ENCODE measurements at regions not wholly inside any gene's neighbourhood (a gene's known extent, or its start where the extent isn't known, plus 50 kb on each side); places are given as distances from the start of the nearest gene placed in this dataset.

- Histone ChIP-seq H3K36me3 (ENCODE audit: control insufficient read depth in 3 of 3, insufficient read depth in 3 of 3, low read length in 3 of 3) (no peaks in the 10 kb centered on the region), H3K27me3 (ENCODE audit: control insufficient read depth in 3 of 3, insufficient read depth in 3 of 3, low read length in 3 of 3) (peaks cover 10 to 25% (median 16%) of the 10 kb centered on the region in 3 donors), H3K4me3 (ENCODE audit: low read length in 3 of 3) (no peak overlapping the region), H3K4me1 (ENCODE audit: control insufficient read depth in 3 of 3, insufficient read depth in 3 of 3, low read length in 3 of 3) (peaks cover 0 to 9% (median 0%) of the 10 kb centered on the region in 3 donors), H3K9ac (ENCODE audit: low read depth in 1 of 3, low read length in 3 of 3) (no peak overlapping the region), H3K9me3 (ENCODE audit: control insufficient read depth in 3 of 3, low read length in 3 of 3) (peaks cover 1 to 4% (median 3%) of the 10 kb centered on the region in 3 donors), H3K27ac (ENCODE audit: low read depth, low read length) (no peak overlapping the region)
Measured at GRCh38 chr11:70506986-70507385, 108.7 kb downstream of the CTTN start.

GRCh38 chr11:70507466-70508230 lies 109.3 kb downstream of the CTTN start:
- H3K4me1 ChIP-seq (ENCODE audit: control insufficient read depth in 3 of 3, insufficient read depth in 3 of 3, low read length in 3 of 3) = peaks cover 0 to 9% (median 0%) of the 10 kb centered on the region in 3 donors

GRCh38 chr11:70508231-70508480 lies 109.8 kb downstream of the CTTN start:
- peaks cover 0 to 9% (median 0%) of the 10 kb centered on the region in 3 donors for H3K4me1 ChIP-seq (ENCODE audit: control insufficient read depth in 3 of 3, insufficient read depth in 3 of 3, low read length in 3 of 3)
- H3K27ac ChIP-seq (ENCODE audit: low read depth, low read length) = no peak overlapping the region
- H3K27me3 ChIP-seq (ENCODE audit: control insufficient read depth in 3 of 3, insufficient read depth in 3 of 3, low read length in 3 of 3) = peaks cover 10 to 20% (median 16%) of the 10 kb centered on the region in 3 donors
- peaks cover 3 to 13% (median 4%) of the 10 kb centered on the region in 3 donors for H3K9me3 ChIP-seq (ENCODE audit: control insufficient read depth in 3 of 3, low read length in 3 of 3)
- no peak overlapping the region for H3K4me3 ChIP-seq (ENCODE audit: low read length in 3 of 3)
- H3K36me3 ChIP-seq (ENCODE audit: control insufficient read depth in 3 of 3, insufficient read depth in 3 of 3, low read length in 3 of 3) = no peaks in the 10 kb centered on the region
- no peak overlapping the region for H3K9ac ChIP-seq (ENCODE audit: low read depth in 1 of 3, low read length in 3 of 3)

More at GRCh38 chr11:70507466-70508230, 109.3 kb downstream of the CTTN start:
- peaks cover 3 to 8% (median 4%) of the 10 kb centered on the region in 3 donors for H3K9me3 ChIP-seq (ENCODE audit: control insufficient read depth in 3 of 3, low read length in 3 of 3)
- no peak overlapping the region for H3K4me3 ChIP-seq (ENCODE audit: low read length in 3 of 3)
- H3K36me3 ChIP-seq (ENCODE audit: control insufficient read depth in 3 of 3, insufficient read depth in 3 of 3, low read length in 3 of 3) = no peaks in the 10 kb centered on the region
- no peak overlapping the region for H3K27ac ChIP-seq (ENCODE audit: low read depth, low read length)
- H3K27me3 ChIP-seq (ENCODE audit: control insufficient read depth in 3 of 3, insufficient read depth in 3 of 3, low read length in 3 of 3) = peaks cover 10 to 20% (median 16%) of the 10 kb centered on the region in 3 donors
- no peak overlapping the region for H3K9ac ChIP-seq (ENCODE audit: low read depth in 1 of 3, low read length in 3 of 3)

DNA sequence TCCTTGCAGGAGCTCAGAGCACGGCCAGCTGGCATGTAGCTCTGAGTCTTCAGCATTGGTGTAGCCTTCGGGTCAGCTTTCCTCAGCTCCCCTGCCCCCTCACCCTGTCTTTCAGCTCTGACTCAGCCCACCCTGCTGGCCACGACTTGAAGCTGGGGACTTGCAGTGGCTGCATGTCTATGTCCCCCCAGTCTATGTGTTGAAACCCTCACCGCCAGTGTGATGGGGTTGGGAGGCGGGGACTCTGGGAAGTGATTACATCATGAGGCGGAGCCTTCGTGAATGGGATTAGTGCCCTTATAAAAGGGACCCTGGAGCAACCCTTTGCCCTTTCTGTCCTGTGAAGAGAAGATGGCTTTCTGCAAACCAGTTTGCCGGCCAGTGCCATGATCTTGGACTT lies 111.1 kb downstream of the CTTN start:
- H3K4me1 ChIP-seq (ENCODE audit: control insufficient read depth in 3 of 3, insufficient read depth in 3 of 3, low read length in 3 of 3) = peaks cover 0 to 9% (median 0%) of the 10 kb centered on the region in 3 donors
- no peak overlapping the region for H3K4me3 ChIP-seq (ENCODE audit: low read length in 3 of 3)
- no peaks in the 10 kb centered on the region for H3K36me3 ChIP-seq (ENCODE audit: control insufficient read depth in 3 of 3, insufficient read depth in 3 of 3, low read length in 3 of 3)
- H3K9ac ChIP-seq (ENCODE audit: low read depth in 1 of 3, low read length in 3 of 3) = no peak overlapping the region
- H3K27ac ChIP-seq (ENCODE audit: low read depth, low read length) = no peak overlapping the region
- peaks cover 3 to 16% (median 4%) of the 10 kb centered on the region in 3 donors for H3K9me3 ChIP-seq (ENCODE audit: control insufficient read depth in 3 of 3, low read length in 3 of 3)
- H3K27me3 ChIP-seq (ENCODE audit: control insufficient read depth in 3 of 3, insufficient read depth in 3 of 3, low read length in 3 of 3) = peaks cover 6 to 20% (median 10%) of the 10 kb centered on the region in 3 donors

- Histone ChIP-seq H3K27ac (ENCODE audit: low read depth, low read length) (no peak overlapping the region), H3K4me1 (ENCODE audit: control insufficient read depth in 3 of 3, insufficient read depth in 3 of 3, low read length in 3 of 3) (peaks cover 0 to 6% (median 0%) of the 10 kb centered on the region in 3 donors), H3K9me3 (ENCODE audit: control insufficient read depth in 3 of 3, low read length in 3 of 3) (peaks cover 3 to 16% (median 4%) of the 10 kb centered on the region in 3 donors)
Measured at GRCh38 chr11:70510106-70510505, 111.8 kb downstream of the CTTN start.

DNA sequence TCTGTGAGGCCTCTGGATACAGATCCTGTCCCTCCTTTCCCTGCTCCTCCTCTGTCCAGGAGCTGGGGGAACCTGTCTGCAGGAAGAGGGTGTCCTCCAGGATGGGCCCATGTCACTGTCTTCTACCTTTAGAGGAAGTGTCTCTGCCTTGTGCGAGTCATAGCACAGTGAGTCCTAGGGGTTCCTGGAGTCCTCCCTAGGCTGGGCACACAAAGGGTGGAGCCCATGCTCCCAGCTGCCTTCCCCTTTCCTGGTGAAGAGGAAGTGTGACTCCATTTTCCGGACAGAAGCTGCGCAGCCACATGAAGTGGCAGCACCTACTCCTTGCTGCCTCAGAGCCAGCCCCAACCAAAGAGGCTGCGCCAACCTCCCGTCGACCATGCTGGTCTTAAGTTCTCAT lies 112.2 kb downstream of the CTTN start:
- H3K9ac ChIP-seq (ENCODE audit: low read depth in 1 of 3, low read length in 3 of 3) = no peak overlapping the region
- no peak overlapping the region for H3K4me3 ChIP-seq (ENCODE audit: low read length in 3 of 3)
- H3K27me3 ChIP-seq (ENCODE audit: control insufficient read depth in 3 of 3, insufficient read depth in 3 of 3, low read length in 3 of 3) = peaks cover 4 to 17% (median 10%) of the 10 kb centered on the region in 3 donors
- H3K36me3 ChIP-seq (ENCODE audit: control insufficient read depth in 3 of 3, insufficient read depth in 3 of 3, low read length in 3 of 3) = no peaks in the 10 kb centered on the region
- H3K4me1 ChIP-seq (ENCODE audit: control insufficient read depth in 3 of 3, insufficient read depth in 3 of 3, low read length in 3 of 3) = peaks cover 0 to 6% (median 0%) of the 10 kb centered on the region in 3 donors
- H3K9me3 ChIP-seq (ENCODE audit: control insufficient read depth in 3 of 3, low read length in 3 of 3) = peaks cover 3 to 16% (median 4%) of the 10 kb centered on the region in 3 donors
- no peak overlapping the region for H3K27ac ChIP-seq (ENCODE audit: low read depth, low read length)

More at GRCh38 chr11:70510106-70510505, 111.8 kb downstream of the CTTN start:
- H3K9ac ChIP-seq (ENCODE audit: low read depth in 1 of 3, low read length in 3 of 3) = no peak overlapping the region
- H3K36me3 ChIP-seq (ENCODE audit: control insufficient read depth in 3 of 3, insufficient read depth in 3 of 3, low read length in 3 of 3) = no peaks in the 10 kb centered on the region
- no peak overlapping the region for H3K4me3 ChIP-seq (ENCODE audit: low read length in 3 of 3)
- peaks cover 4 to 20% (median 10%) of the 10 kb centered on the region in 3 donors for H3K27me3 ChIP-seq (ENCODE audit: control insufficient read depth in 3 of 3, insufficient read depth in 3 of 3, low read length in 3 of 3)

GRCh38 chr11:70511345-70511744 lies 113.0 kb downstream of the CTTN start:
- H3K9ac ChIP-seq (ENCODE audit: low read depth in 1 of 3, low read length in 3 of 3) = no peak overlapping the region
- H3K9me3 ChIP-seq (ENCODE audit: control insufficient read depth in 3 of 3, low read length in 3 of 3) = peaks cover 3 to 16% (median 4%) of the 10 kb centered on the region in 3 donors
- H3K27me3 ChIP-seq (ENCODE audit: control insufficient read depth in 3 of 3, insufficient read depth in 3 of 3, low read length in 3 of 3) = peaks cover 4 to 16% (median 10%) of the 10 kb centered on the region in 3 donors
- no peak overlapping the region for H3K4me3 ChIP-seq (ENCODE audit: low read length in 3 of 3)
- H3K4me1 ChIP-seq (ENCODE audit: control insufficient read depth in 3 of 3, insufficient read depth in 3 of 3, low read length in 3 of 3) = peaks cover 0 to 1% (median 0%) of the 10 kb centered on the region in 3 donors
- no peaks in the 10 kb centered on the region for H3K36me3 ChIP-seq (ENCODE audit: control insufficient read depth in 3 of 3, insufficient read depth in 3 of 3, low read length in 3 of 3)
- no peak overlapping the region for H3K27ac ChIP-seq (ENCODE audit: low read depth, low read length)

GRCh38 chr11:70512716-70513115 lies 114.4 kb downstream of the CTTN start:
- H3K27me3 ChIP-seq (ENCODE audit: control insufficient read depth in 3 of 3, insufficient read depth in 3 of 3, low read length in 3 of 3) = peaks cover 7 to 16% (median 10%) of the 10 kb centered on the region in 3 donors
- H3K9ac ChIP-seq (ENCODE audit: low read depth in 1 of 3, low read length in 3 of 3) = no peak overlapping the region
- H3K27ac ChIP-seq (ENCODE audit: low read depth, low read length) = no peak overlapping the region
- no peaks in the 10 kb centered on the region for H3K36me3 ChIP-seq (ENCODE audit: control insufficient read depth in 3 of 3, insufficient read depth in 3 of 3, low read length in 3 of 3)
- H3K4me1 ChIP-seq (ENCODE audit: control insufficient read depth in 3 of 3, insufficient read depth in 3 of 3, low read length in 3 of 3) = no peaks in the 10 kb centered on the region
- peaks cover 3 to 16% (median 7%) of the 10 kb centered on the region in 3 donors for H3K9me3 ChIP-seq (ENCODE audit: control insufficient read depth in 3 of 3, low read length in 3 of 3)
- H3K4me3 ChIP-seq (ENCODE audit: low read length in 3 of 3) = no peak overlapping the region

GRCh38 chr11:70517203-70517602 lies 118.9 kb downstream of the CTTN start:
- Histone ChIP-seq H3K27me3 (ENCODE audit: control insufficient read depth in 3 of 3, insufficient read depth in 3 of 3, low read length in 3 of 3) (peaks cover 5 to 28% (median 8%) of the 10 kb centered on the region in 3 donors), H3K9ac (ENCODE audit: low read depth in 1 of 3, low read length in 3 of 3) (no peak overlapping the region), H3K27ac (ENCODE audit: low read depth, low read length) (no peak overlapping the region), H3K9me3 (ENCODE audit: control insufficient read depth in 3 of 3, low read length in 3 of 3) (peaks cover 0 to 12% (median 3%) of the 10 kb centered on the region in 3 donors), H3K4me3 (ENCODE audit: low read length in 3 of 3) (no peak overlapping the region), H3K4me1 (ENCODE audit: control insufficient read depth in 3 of 3, insufficient read depth in 3 of 3, low read length in 3 of 3) (no peaks in the 10 kb centered on the region), H3K36me3 (ENCODE audit: control insufficient read depth in 3 of 3, insufficient read depth in 3 of 3, low read length in 3 of 3) (no peaks in the 10 kb centered on the region)
